WTC11 (cell line): ENCODE measurements at regions not wholly inside any gene's neighbourhood (a gene's known extent, or its start where the extent isn't known, plus 50 kb on each side); places are given as distances from the start of the nearest gene placed in this dataset.

Source experiments
- ETV6 ChIP-seq: sonication (generic); formaldehyde crosslinking; IDR thresholded peaks from 2 replicates; pipeline ENCODE4 v1.8.1; 2022; ENCODE audit warnings: mild to moderate bottlenecking, missing genetic modification reagents
- TF ChIP-seq, protein P1 (sequence below): fragments of 200-600 bp; IDR thresholded peaks from 2 replicates; pipeline ENCODE4 v1.8.0; 2022; ENCODE audit warnings: antibody characterized with exemption
- TF ChIP-seq, protein P2 (sequence below): sonication (generic); formaldehyde crosslinking; IDR thresholded peaks from 2 replicates; pipeline ENCODE4 v1.8.0; 2022; ENCODE audit warnings: mild to moderate bottlenecking, missing genetic modification reagents

DNA sequence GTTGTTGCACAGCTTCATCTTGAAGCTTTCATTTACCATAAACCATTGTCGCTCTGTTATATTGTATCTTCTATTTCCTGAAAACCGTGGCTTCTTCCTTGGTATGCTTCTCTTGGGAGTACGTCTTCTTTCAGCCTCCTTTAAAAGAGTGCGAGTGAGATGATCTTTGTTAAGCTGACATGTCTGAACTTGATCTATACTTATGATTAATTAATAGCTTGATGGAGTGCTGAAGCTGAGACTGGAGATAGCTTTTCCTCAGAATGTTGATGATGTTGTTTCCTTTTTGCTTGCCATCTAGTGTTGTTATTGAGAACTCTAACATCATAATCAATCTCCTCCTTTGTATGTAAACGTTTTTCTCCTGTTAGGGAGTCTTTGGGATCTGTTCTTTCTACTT, 529.3 kb upstream of the SPRY2 start:
- TF ChIP-seq, protein P1, sequence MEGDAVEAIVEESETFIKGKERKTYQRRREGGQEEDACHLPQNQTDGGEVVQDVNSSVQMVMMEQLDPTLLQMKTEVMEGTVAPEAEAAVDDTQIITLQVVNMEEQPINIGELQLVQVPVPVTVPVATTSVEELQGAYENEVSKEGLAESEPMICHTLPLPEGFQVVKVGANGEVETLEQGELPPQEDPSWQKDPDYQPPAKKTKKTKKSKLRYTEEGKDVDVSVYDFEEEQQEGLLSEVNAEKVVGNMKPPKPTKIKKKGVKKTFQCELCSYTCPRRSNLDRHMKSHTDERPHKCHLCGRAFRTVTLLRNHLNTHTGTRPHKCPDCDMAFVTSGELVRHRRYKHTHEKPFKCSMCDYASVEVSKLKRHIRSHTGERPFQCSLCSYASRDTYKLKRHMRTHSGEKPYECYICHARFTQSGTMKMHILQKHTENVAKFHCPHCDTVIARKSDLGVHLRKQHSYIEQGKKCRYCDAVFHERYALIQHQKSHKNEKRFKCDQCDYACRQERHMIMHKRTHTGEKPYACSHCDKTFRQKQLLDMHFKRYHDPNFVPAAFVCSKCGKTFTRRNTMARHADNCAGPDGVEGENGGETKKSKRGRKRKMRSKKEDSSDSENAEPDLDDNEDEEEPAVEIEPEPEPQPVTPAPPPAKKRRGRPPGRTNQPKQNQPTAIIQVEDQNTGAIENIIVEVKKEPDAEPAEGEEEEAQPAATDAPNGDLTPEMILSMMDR: no peak
- TF ChIP-seq, protein P2, sequence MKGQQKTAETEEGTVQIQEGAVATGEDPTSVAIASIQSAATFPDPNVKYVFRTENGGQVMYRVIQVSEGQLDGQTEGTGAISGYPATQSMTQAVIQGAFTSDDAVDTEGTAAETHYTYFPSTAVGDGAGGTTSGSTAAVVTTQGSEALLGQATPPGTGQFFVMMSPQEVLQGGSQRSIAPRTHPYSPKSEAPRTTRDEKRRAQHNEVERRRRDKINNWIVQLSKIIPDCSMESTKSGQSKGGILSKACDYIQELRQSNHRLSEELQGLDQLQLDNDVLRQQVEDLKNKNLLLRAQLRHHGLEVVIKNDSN: no peak
- TF ChIP-seq ETV6 (CRISPR knock-in tag): no peak
